Small intestine (tissue), 7 donors: ENCODE measurements at regions not wholly inside any gene's neighbourhood (a gene's known extent, or its start where the extent isn't known, plus 50 kb on each side); places are given as distances from the start of the nearest gene placed in this dataset.

ENCODE experiments used
- DNase-seq, 2 donors: peaks; one replicate each; pipeline versions ENCODE4 v3.0.0 to v3.0.0-alpha.2; 2013
- FAIRE-seq: peaks from 2 replicates; lab custom pipeline; 2012; peaks lifted over from hg19 to GRCh38; lab: Jason Lieb, UNC
- H3K27ac ChIP-seq, 3 donors: one replicate each; pipeline ENCODE4 v1.5.1; 2013; ENCODE audit warnings: low read length in 2 of 3, mild to moderate bottlenecking in 2 of 3, control low read depth in 1 of 3, inconsistent platforms in 1 of 3, low read depth in 1 of 3, moderate library complexity in 1 of 3
- H3K27me3 ChIP-seq, 3 donors: one replicate each; pipeline ENCODE4 v1.6.1; 2013; ENCODE audit warnings: low read length in 3 of 3, inconsistent platforms in 1 of 3; ENCODE audit not compliant: control insufficient read depth in 3 of 3, insufficient read depth in 3 of 3
- H3K36me3 ChIP-seq, 3 donors: one replicate each; pipeline ENCODE4 v1.6.1; 2013; ENCODE audit warnings: low read length in 3 of 3, inconsistent platforms in 1 of 3, low read depth in 1 of 3, mild to moderate bottlenecking in 1 of 3, moderate library complexity in 1 of 3; ENCODE audit not compliant: control insufficient read depth in 3 of 3, insufficient read depth in 2 of 3
- H3K4me1 ChIP-seq, 3 donors: one replicate each; pipeline ENCODE4 v1.6.1; 2013; ENCODE audit warnings: low read length in 2 of 3, inconsistent platforms in 1 of 3, low read depth in 1 of 3, mild to moderate bottlenecking in 1 of 3, moderate library complexity in 1 of 3; ENCODE audit not compliant: control insufficient read depth in 3 of 3, insufficient read depth in 2 of 3
- H3K4me3 ChIP-seq, 3 donors: one replicate each; pipeline ENCODE4 v1.5.1; 2013; ENCODE audit warnings: low read length in 3 of 3, control low read depth in 1 of 3, inconsistent platforms in 1 of 3, low read depth in 1 of 3, mild to moderate bottlenecking in 1 of 3, moderate library complexity in 1 of 3
- H3K9me3 ChIP-seq, 2 donors: one replicate each; pipeline ENCODE4 v1.6.1; 2013; ENCODE audit warnings: low read depth in 1 of 2, low read length in 1 of 2; ENCODE audit not compliant: control insufficient read depth in 2 of 2, insufficient read depth in 1 of 2
- WGBS, 3 donors: extraction: QIAGEN DNeasy Blood & Tissue Kit; methylation state at CpG; one replicate each; pipeline ENCODE4 v1.1.7; 2013; 5-methylcytosine and 5-hydroxymethylcytosine counted together
- donor health status: healthy with polysubstance abuse.
- donor health status: control.
- donor health status: control.
- donor health status: Bipolar disorder and iron deficiency.
- donor health status: healthy.

GRCh38 chr13:53200075-53200474 is 171.5 kb downstream of the OLFM4 start:
- H3K27me3 ChIP-seq: peaks cover 2 to 27% (median 13%) of the 10 kb centered on the region in 3 donors
- DNase-seq: no peak
- no peak for FAIRE-seq
- H3K27ac ChIP-seq: no peak overlapping the region
- 82 to 91% (median 89%) methylated on average over 34 of the region's 34 CpGs for WGBS, 3 donors
- H3K9me3 ChIP-seq: peaks cover 0 to 4% of the 10 kb centered on the region in 2 donors
- no peaks in the 10 kb centered on the region for H3K4me1 ChIP-seq
- no peak overlapping the region for H3K4me3 ChIP-seq
- no peaks in the 10 kb centered on the region for H3K36me3 ChIP-seq

GRCh38 chr13:53200498-53201453 is 172.2 kb downstream of the OLFM4 start:
- no peak overlapping the region for H3K4me3 ChIP-seq
- peaks cover 2 to 27% (median 13%) of the 10 kb centered on the region in 3 donors for H3K27me3 ChIP-seq
- peaks cover 0 to 4% of the 10 kb centered on the region in 2 donors for H3K9me3 ChIP-seq
- FAIRE-seq: no peak
- H3K4me1 ChIP-seq: no peaks in the 10 kb centered on the region
- no peaks in the 10 kb centered on the region for H3K36me3 ChIP-seq
- 18 to 33% (median 28%) methylated on average over 53 to 121 of the region's 121 CpGs for WGBS, 3 donors
- peak; percentile 25 to 52 for DNase-seq
- no peak overlapping the region for H3K27ac ChIP-seq

GRCh38 chr13:53201454-53202225 is 173.0 kb downstream of the OLFM4 start:
- FAIRE-seq: no peak
- DNase-seq: peak; percentile 3 to 6
- Histone ChIP-seq H3K27ac (no peak overlapping the region), H3K4me3 (no peak overlapping the region), H3K4me1 (no peaks in the 10 kb centered on the region), H3K36me3 (no peaks in the 10 kb centered on the region), H3K9me3 (peaks cover 0 to 4% of the 10 kb centered on the region in 2 donors), H3K27me3 (peaks cover 2 to 27% (median 13%) of the 10 kb centered on the region in 3 donors)
- WGBS, 3 donors: 18 to 46% (median 24%) methylated on average over 58 to 74 of the region's 74 CpGs

GRCh38 chr13:53204598-53204997 is 176.0 kb downstream of the OLFM4 start:
- WGBS, 3 donors: 46 to 71% (median 48%) methylated on average over 4 of the region's 4 CpGs
- no peak for FAIRE-seq
- H3K27ac ChIP-seq: no peak overlapping the region

GRCh38 chr13:53206455-53206854 is 177.8 kb downstream of the OLFM4 start:
- Histone ChIP-seq H3K27ac (no peak overlapping the region), H3K9me3 (peaks cover 0 to 2% of the 10 kb centered on the region in 2 donors), H3K27me3 (peaks cover 0 to 10% (median 8%) of the 10 kb centered on the region in 3 donors), H3K4me1 (no peaks in the 10 kb centered on the region), H3K4me3 (no peak overlapping the region), H3K36me3 (no peaks in the 10 kb centered on the region)
- no peak for FAIRE-seq
- peak in 1 of 2 donors; percentile 3 for DNase-seq
- WGBS, 3 donors: 4 to 17% (median 10%) methylated on average over 1 of the region's 1 CpG

More at GRCh38 chr13:53204598-53204997, 176.0 kb downstream of the OLFM4 start:
- no peaks in the 10 kb centered on the region for H3K4me1 ChIP-seq
- H3K9me3 ChIP-seq: peaks cover 0 to 4% of the 10 kb centered on the region in 2 donors
- no peaks in the 10 kb centered on the region for H3K36me3 ChIP-seq
- no peak for DNase-seq
- H3K4me3 ChIP-seq: no peak overlapping the region
- H3K27me3 ChIP-seq: peaks cover 2 to 23% (median 13%) of the 10 kb centered on the region in 3 donors

GRCh38 chr13:53207556-53207955 is 178.9 kb downstream of the OLFM4 start:
- peaks cover 0 to 2% (median under 1%) of the 10 kb centered on the region in 3 donors for H3K27me3 ChIP-seq
- no peak for DNase-seq
- H3K4me1 ChIP-seq: no peaks in the 10 kb centered on the region
- no peak overlapping the region for H3K4me3 ChIP-seq
- FAIRE-seq: no peak
- H3K27ac ChIP-seq: no peak overlapping the region
- H3K36me3 ChIP-seq: no peaks in the 10 kb centered on the region
- H3K9me3 ChIP-seq: no peaks in the 10 kb centered on the region
- WGBS, 3 donors: 78 to 79% (median 78%) methylated on average over 3 of the region's 3 CpGs

GRCh38 chr13:53214433-53214832 is 185.8 kb downstream of the OLFM4 start:
- no peaks in the 10 kb centered on the region for H3K36me3 ChIP-seq
- no peak overlapping the region for H3K4me3 ChIP-seq
- no peaks in the 10 kb centered on the region for H3K4me1 ChIP-seq
- H3K27me3 ChIP-seq: no peaks in the 10 kb centered on the region
- no peak for DNase-seq
- WGBS, 3 donors: 59 to 69% (median 62%) methylated on average over 4 of the region's 4 CpGs
- no peak for FAIRE-seq
- no peaks in the 10 kb centered on the region for H3K9me3 ChIP-seq
- no peak overlapping the region for H3K27ac ChIP-seq

GRCh38 chr13:53215563-53215962 is 186.9 kb downstream of the OLFM4 start:
- no peaks in the 10 kb centered on the region for H3K27me3 ChIP-seq
- DNase-seq (no peak), FAIRE-seq (no peak)
- no peaks in the 10 kb centered on the region for H3K4me1 ChIP-seq
- H3K27ac ChIP-seq: no peak overlapping the region
- 58 to 66% (median 65%) methylated on average over 2 of the region's 2 CpGs for WGBS, 3 donors
- no peaks in the 10 kb centered on the region for H3K9me3 ChIP-seq
- no peak overlapping the region for H3K4me3 ChIP-seq
- no peaks in the 10 kb centered on the region for H3K36me3 ChIP-seq
